IMR-90 (cell line): ENCODE measurements at regions not wholly inside any gene's neighbourhood (a gene's known extent, or its start where the extent isn't known, plus 50 kb on each side); places are given as distances from the start of the nearest gene placed in this dataset.

Experiments
- ATAC-seq: fragments of 200-7000 bp; cut with Tn5 transposase; 2 replicates; pipeline ENCODE4 v1.9.1; 2020; ENCODE audit warnings: low read depth, mild to moderate bottlenecking, moderate library complexity
- BruUV-seq: library from RNA; stranded (reverse); fragments of 400-500 nt; replicated peaks from 2 replicates; lab custom pipeline; 2021; lab: Mats Ljungman, UMichigan
- CTCF ChIA-PET: fragments of 300-600 bp; formaldehyde crosslinking; extraction: SDS; loops from one replicate; lab custom pipeline; 2021; ENCODE audit warnings: antibody characterized with exemption; lab: Yijun Ruan, JAX
- POLR2A ChIA-PET: fragments of 300-600 bp; sonication (Branson Sonifier 250); formaldehyde crosslinking; loops from one replicate; lab custom pipeline; 2022; ENCODE audit warnings: antibody characterized with exemption; ENCODE audit not compliant: unreplicated experiment; lab: Charles Lee
- DNase-seq: peaks from one replicate; pipeline ENCODE4 v3.0.0; 2013
- H2AFZ ChIP-seq: replicated peaks from 2 replicates; pipeline ENCODE3; 2013; ENCODE audit warnings: low read length, mild to moderate bottlenecking; ENCODE audit not compliant: poor library complexity
- H2AK5ac ChIP-seq: 2 replicates; pipeline ENCODE4 v1.6.1; 2013; ENCODE audit warnings: low read depth, low read length, inconsistent platforms
- H2AK9ac ChIP-seq: replicated peaks from 2 replicates; pipeline ENCODE3; 2013; ENCODE audit warnings: mild to moderate bottlenecking, low read depth, low read length, moderate library complexity; ENCODE audit not compliant: poor library complexity
- H2BK120ac ChIP-seq: 2 replicates; pipeline ENCODE4 v1.6.1; 2013; ENCODE audit warnings: low read depth, low read length, inconsistent platforms
- H2BK15ac ChIP-seq: 3 replicates; pipeline ENCODE4 v1.6.1; 2013; ENCODE audit warnings: low read depth, low read length, inconsistent platforms
- H2BK20ac ChIP-seq: 2 replicates; pipeline ENCODE4 v1.6.1; 2013; ENCODE audit warnings: low read depth, mild to moderate bottlenecking, inconsistent platforms, low read length, moderate library complexity
- H2BK5ac ChIP-seq: 2 replicates; pipeline ENCODE4 v1.6.1; 2013; ENCODE audit warnings: mild to moderate bottlenecking, low read depth, low read length, inconsistent platforms; ENCODE audit not compliant: poor library complexity, severe bottlenecking
- H3K14ac ChIP-seq: replicated peaks from 2 replicates; pipeline ENCODE4 v1.6.1; 2013; ENCODE audit warnings: low read depth, low read length, inconsistent platforms
- H3K18ac ChIP-seq: 2 replicates; pipeline ENCODE4 v1.6.1; 2013; ENCODE audit warnings: low read depth, low read length, control low read depth
- H3K23ac ChIP-seq: 2 replicates; pipeline ENCODE4 v1.6.1; 2013; ENCODE audit warnings: low read depth, low read length, inconsistent platforms
- H3K27ac ChIP-seq: 2 replicates; pipeline ENCODE4 v1.5.1; 2013; ENCODE audit warnings: mild to moderate bottlenecking, control low read depth, low read length; ENCODE audit not compliant: insufficient read depth
- H3K27me3 ChIP-seq: 2 replicates; pipeline ENCODE4 v1.6.1; 2013; ENCODE audit warnings: low read length; ENCODE audit not compliant: control insufficient read depth, insufficient read depth
- H3K36me3 ChIP-seq: 2 replicates; pipeline ENCODE4 v1.6.1; 2013; ENCODE audit warnings: low read length, mixed read lengths; ENCODE audit not compliant: control insufficient read depth, insufficient read depth
- H3K4ac ChIP-seq: 2 replicates; pipeline ENCODE4 v1.6.1; 2013; ENCODE audit warnings: low read depth, low read length, inconsistent platforms
- H3K4me1 ChIP-seq: 2 replicates; pipeline ENCODE4 v1.6.1; 2013; ENCODE audit warnings: low read length, mixed read lengths; ENCODE audit not compliant: control insufficient read depth, insufficient read depth
- H3K4me2 ChIP-seq: 2 replicates; pipeline ENCODE4 v1.6.1; 2013; ENCODE audit warnings: low read depth, mild to moderate bottlenecking, control low read depth, low read length, moderate library complexity
- H3K4me3 ChIP-seq: 2 replicates; pipeline ENCODE4 v1.5.1; 2013; ENCODE audit warnings: low read depth, mild to moderate bottlenecking, control low read depth, low read length, moderate library complexity; ENCODE audit not compliant: insufficient read depth
- H3K56ac ChIP-seq: 2 replicates; pipeline ENCODE4 v1.6.1; 2013; ENCODE audit warnings: low read length, inconsistent platforms; ENCODE audit not compliant: insufficient read depth; ENCODE audit errors: extremely low read depth
- H3K79me1 ChIP-seq, 2 experiments: 2 replicates each; pipeline ENCODE4 v1.6.1; 2013; ENCODE audit warnings: low read length in 2 of 2, inconsistent platforms in 1 of 2, low read depth in 1 of 2
- H3K9ac ChIP-seq: 2 replicates; pipeline ENCODE4 v1.6.1; 2013; ENCODE audit warnings: low read depth, low read length, control low read depth
- H3K9me1 ChIP-seq: 2 replicates; pipeline ENCODE4 v1.6.1; 2013; ENCODE audit warnings: low read length, inconsistent platforms; ENCODE audit not compliant: insufficient read depth
- H3K9me3 ChIP-seq: 2 replicates; pipeline ENCODE4 v1.6.1; 2013; ENCODE audit warnings: low read length; ENCODE audit not compliant: control insufficient read depth, insufficient read depth
- H4K20me1 ChIP-seq: 2 replicates; pipeline ENCODE4 v1.6.1; 2013; ENCODE audit warnings: low read length, inconsistent platforms; ENCODE audit not compliant: insufficient read depth
- H4K5ac ChIP-seq: 2 replicates; pipeline ENCODE4 v1.6.1; 2013; ENCODE audit warnings: mild to moderate bottlenecking, low read depth, low read length, control low read depth
- H4K8ac ChIP-seq, 2 experiments: 2 replicates each; pipeline ENCODE4 v1.6.1; 2013; ENCODE audit warnings: low read depth in 2 of 2, low read length in 2 of 2, control low read depth in 1 of 2, inconsistent platforms in 1 of 2
- H4K91ac ChIP-seq: 2 replicates; pipeline ENCODE4 v1.6.1; 2013; ENCODE audit warnings: low read depth, low read length, inconsistent platforms; ENCODE audit not compliant: insufficient read depth
- BHLHE40 ChIP-seq: fragments of 150-350 bp; IDR thresholded peaks from 2 replicates; pipeline ENCODE4 v1.6.1; 2016; ENCODE audit warnings: mild to moderate bottlenecking, low read depth, low read length
- CEBPB ChIP-seq: IDR thresholded peaks from 2 replicates; pipeline ENCODE4 v1.6.1; 2012; ENCODE audit warnings: low read depth, low read length, improper control_type of control experiment
- CHD1 ChIP-seq: IDR thresholded peaks from 2 replicates; pipeline ENCODE4 v1.6.1; 2012; ENCODE audit warnings: low read depth, low read length, improper control_type of control experiment
- CTCF ChIP-seq: conservative IDR thresholded peaks from 2 replicates; pipeline ENCODE4 v1.5.1; 2012; ENCODE audit warnings: mild to moderate bottlenecking, low read depth, low read length, improper control_type of control experiment
- ELK1 ChIP-seq: fragments of 150-350 bp; IDR thresholded peaks from 2 replicates; pipeline ENCODE4 v1.6.1; 2016; ENCODE audit warnings: low read depth, mild to moderate bottlenecking, low read length, moderate library complexity, borderline replicate concordance
- FOS ChIP-seq: fragments of 150-350 bp; IDR thresholded peaks from 2 replicates; pipeline ENCODE4 v1.6.1; 2016; ENCODE audit warnings: low read depth, low read length
- MAFK ChIP-seq: IDR thresholded peaks from 2 replicates; pipeline ENCODE4 v1.6.1; 2012; ENCODE audit warnings: low read depth, low read length, improper control_type of control experiment
- MAZ ChIP-seq: IDR thresholded peaks from 2 replicates; pipeline ENCODE4 v1.6.1; 2012; ENCODE audit warnings: low read depth, mild to moderate bottlenecking, low read length, improper control_type of control experiment, moderate library complexity, borderline replicate concordance
- MXI1 ChIP-seq: IDR thresholded peaks from 2 replicates; pipeline ENCODE4 v1.6.1; 2012; ENCODE audit warnings: low read depth, mild to moderate bottlenecking, low read length, moderate library complexity, borderline replicate concordance
- NFE2L2 ChIP-seq: fragments of 150-350 bp; IDR thresholded peaks from 2 replicates; pipeline ENCODE4 v1.6.1; 2016; ENCODE audit warnings: low read depth, mild to moderate bottlenecking, low read length
- POLR2A ChIP-seq: IDR thresholded peaks from 2 replicates; pipeline ENCODE4 v1.6.1; 2012; ENCODE audit warnings: mild to moderate bottlenecking, low read depth, low read length
- RAD21 ChIP-seq: IDR thresholded peaks from 2 replicates; pipeline ENCODE4 v1.6.1; 2012; ENCODE audit warnings: low read length, improper control_type of control experiment
- RCOR1 ChIP-seq: IDR thresholded peaks from 2 replicates; pipeline ENCODE4 v1.6.1; 2012; ENCODE audit warnings: mild to moderate bottlenecking, low read length, improper control_type of control experiment; ENCODE audit not compliant: insufficient replicate concordance
- RFX5 ChIP-seq: IDR thresholded peaks from 2 replicates; pipeline ENCODE4 v1.8.0; 2012; ENCODE audit warnings: low read depth, mild to moderate bottlenecking, low read length, moderate library complexity
- SMC3 ChIP-seq: fragments of 150-350 bp; IDR thresholded peaks from 2 replicates; pipeline ENCODE4 v1.6.1; 2016; ENCODE audit warnings: low read depth, mild to moderate bottlenecking, antibody characterized with exemption, low read length, moderate library complexity
- WGBS, 2 experiments: methylation state at CpG; one replicate each; pipeline versions ENCODE4 v1.1.5 to v1.1.7; 2013; ENCODE audit warnings: missing lambda C conversion rate in 2 of 2; ENCODE audit not compliant: insufficient read length in 1 of 2; ENCODE audit errors: extremely low coverage in 2 of 2; 5-methylcytosine and 5-hydroxymethylcytosine counted together
- dilution Hi-C: fragments of 300-500 bp; cut with HindIII; formaldehyde crosslinking; loops from one replicate; pipeline ENCODE4 v1.14.3; 2018; ENCODE audit warnings: low sequenced_read_pairs; ENCODE audit not compliant: unreplicated experiment
- in situ Hi-C: fragments of 300-500 bp; cut with MboI; formaldehyde crosslinking; loops from 3 replicates; pipeline ENCODE4 v1.14.3; 2019; ENCODE audit warnings: low sequenced_read_pairs, inconsistent platforms, mixed read lengths
- intact Hi-C: fragments of 100-400 bp; cut with micrococcal nuclease; formaldehyde crosslinking; loops from 2 replicates; pipeline ENCODE4 v1.10.0; 2022
- TF ChIP-seq, protein P1 (sequence below): fragments of 150-350 bp; IDR thresholded peaks from 2 replicates; pipeline ENCODE4 v1.6.1; 2017; ENCODE audit warnings: mild to moderate bottlenecking, antibody characterized with exemption, low read length, low read depth

DNA sequence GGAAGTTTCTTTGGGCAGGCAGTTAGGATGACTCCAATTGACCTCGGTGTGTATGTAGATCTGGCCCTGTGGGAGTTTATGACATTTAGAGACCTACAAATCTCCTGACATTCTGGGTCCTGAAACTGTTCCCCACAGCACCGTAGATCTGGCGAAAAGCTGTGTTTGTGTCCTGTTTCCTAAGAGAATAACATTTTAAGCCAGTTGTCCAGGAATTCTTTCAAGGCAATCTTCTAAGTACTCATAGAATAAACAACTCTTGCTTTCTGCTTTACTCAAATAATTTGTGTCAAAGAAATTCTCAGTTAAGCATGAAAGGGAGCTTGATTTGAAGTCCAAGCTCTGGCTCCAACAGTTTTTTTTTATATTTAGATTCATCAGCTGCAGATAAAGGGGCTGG lies 78.5 kb upstream of the ELAC2 start:
- H4K91ac ChIP-seq, result no peak overlapping the region
- no peak overlapping the region for H2AK9ac ChIP-seq
- H3K4me3 ChIP-seq, result no peak overlapping the region
- H3K14ac ChIP-seq, result no peak overlapping the region
- H3K27me3 ChIP-seq, result peaks cover 5% of the 10 kb centered on the region; the same call in 1 of the 2 replicates
- no peak overlapping the region for H2BK5ac ChIP-seq
- no peaks in the 10 kb centered on the region for H3K4me1 ChIP-seq
- dilution Hi-C loops, result no loop called here
- no peaks in the 10 kb centered on the region for H3K9me3 ChIP-seq
- no peak overlapping the region for H2BK15ac ChIP-seq
- CTCF ChIA-PET, result no interaction called here
- H2AFZ ChIP-seq, result no peak overlapping the region
- no TSS peak for BruUV-seq
- H2BK120ac ChIP-seq, result no peak overlapping the region
- H3K18ac ChIP-seq, result no peak overlapping the region
- ATAC-seq (no peak), DNase-seq (no peak)
- intact Hi-C loops, result no loop called here
- H4K5ac ChIP-seq, result no peak overlapping the region
- no peak overlapping the region for H3K23ac ChIP-seq
- no peak overlapping the region for H3K4me2 ChIP-seq
- H3K56ac ChIP-seq, result no peak overlapping the region
- H2BK20ac ChIP-seq, result no peak overlapping the region
- in situ Hi-C loops, result no loop called here
- H3K9me1 ChIP-seq, result no peaks in the 10 kb centered on the region
- no peak overlapping the region for H3K4ac ChIP-seq
- H2AK5ac ChIP-seq, result no peak overlapping the region
- no peaks in the 10 kb centered on the region for H3K79me1 ChIP-seq
- H3K9ac ChIP-seq, result no peak overlapping the region
- H3K36me3 ChIP-seq, result no peaks in the 10 kb centered on the region
- TF ChIP-seq MAFK (no peak), CHD1 (no peak), RAD21 (no peak), MXI1 (no peak), RCOR1 (no peak), CEBPB (no peak), RFX5 (no peak), MAZ (no peak), SMC3 (no peak), FOS (no peak), ELK1 (no peak), POLR2A (no peak), CTCF (no peak), NFE2L2 (no peak), BHLHE40 (no peak)
- TF ChIP-seq, protein P1, sequence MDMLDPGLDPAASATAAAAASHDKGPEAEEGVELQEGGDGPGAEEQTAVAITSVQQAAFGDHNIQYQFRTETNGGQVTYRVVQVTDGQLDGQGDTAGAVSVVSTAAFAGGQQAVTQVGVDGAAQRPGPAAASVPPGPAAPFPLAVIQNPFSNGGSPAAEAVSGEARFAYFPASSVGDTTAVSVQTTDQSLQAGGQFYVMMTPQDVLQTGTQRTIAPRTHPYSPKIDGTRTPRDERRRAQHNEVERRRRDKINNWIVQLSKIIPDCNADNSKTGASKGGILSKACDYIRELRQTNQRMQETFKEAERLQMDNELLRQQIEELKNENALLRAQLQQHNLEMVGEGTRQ, result no peak
- no peak overlapping the region for H4K8ac ChIP-seq
- no CpG with 5 or more reads among the region's 3 CpGs for WGBS, 2 experiments
- POLR2A ChIA-PET, result no interaction called here
- no peak overlapping the region for H3K27ac ChIP-seq
- H4K20me1 ChIP-seq, result no peaks in the 10 kb centered on the region
